ENCODE measurements at regions not wholly inside any gene's neighbourhood (a gene's known extent, or its start where the extent isn't known, plus 50 kb on each side); places are given as distances from the start of the nearest gene placed in this dataset.

- no peak overlapping the region for H3K27ac ChIP-seq (replicated peaks)
- no peak for DNase-seq (ENCODE audit: low read depth in 1 of 2, low spot score in 1 of 2)
- TF ChIP-seq GABPA (IDR thresholded peaks at IDR 0.05; ENCODE audit: low read depth) (no peak), POLR2AphosphoS5 (IDR thresholded peaks at IDR 0.05; ENCODE audit: low read depth) (no peak), SPI1 (IDR thresholded peaks at IDR 0.05; ENCODE audit: borderline replicate concordance, low read depth) (no peak), CTCF (IDR thresholded peaks at IDR 0.05; ENCODE audit: insufficient read depth, low read length) (no peak), REST (IDR thresholded peaks at IDR 0.05; ENCODE audit: insufficient replicate concordance, low read depth) (no peak)
These were observed 420.3 kb upstream of the PRICKLE1 start for GRCh38 chr12:43009846-43010240.

GRCh38 chr12:43008953-43009845 is 419.7 kb upstream of the PRICKLE1 start:
- no peak for TF ChIP-seq CTCF (IDR thresholded peaks at IDR 0.05; ENCODE audit: insufficient read depth, low read length)
- no peak for TF ChIP-seq GABPA (IDR thresholded peaks at IDR 0.05; ENCODE audit: low read depth)
- TF ChIP-seq SPI1 (IDR thresholded peaks at IDR 0.05; ENCODE audit: borderline replicate concordance, low read depth): no peak
- no peak for TF ChIP-seq REST (IDR thresholded peaks at IDR 0.05; ENCODE audit: insufficient replicate concordance, low read depth)
- TF ChIP-seq POLR2AphosphoS5 (IDR thresholded peaks at IDR 0.05; ENCODE audit: low read depth): no peak
- no peak for DNase-seq (ENCODE audit: low read depth in 1 of 2, low spot score in 1 of 2)
- Histone ChIP-seq H3K27me3 (ENCODE audit: insufficient read depth, poor library complexity, severe bottlenecking) (peaks cover 2% of the 10 kb centered on the region), H3K4me3 (replicated peaks; ENCODE audit: insufficient read depth, low read length) (no peak overlapping the region), H3K27ac (replicated peaks) (no peak overlapping the region)

More at GRCh38 chr12:43009846-43010240, 420.3 kb upstream of the PRICKLE1 start:
- H3K27me3 ChIP-seq (ENCODE audit: insufficient read depth, poor library complexity, severe bottlenecking): peaks cover 2% of the 10 kb centered on the region
- no peak overlapping the region for H3K4me3 ChIP-seq (replicated peaks; ENCODE audit: insufficient read depth, low read length)

GRCh38 chr12:43004908-43005307 is 415.4 kb upstream of the PRICKLE1 start:
- DNase-seq (ENCODE audit: low read depth in 1 of 2, low spot score in 1 of 2): no peak
- H3K27me3 ChIP-seq (ENCODE audit: insufficient read depth, poor library complexity, severe bottlenecking): peaks cover 2% of the 10 kb centered on the region
- H3K4me3 ChIP-seq (replicated peaks; ENCODE audit: insufficient read depth, low read length): no peak overlapping the region
- H3K27ac ChIP-seq (replicated peaks): no peak overlapping the region
- TF ChIP-seq GABPA (IDR thresholded peaks at IDR 0.05; ENCODE audit: low read depth): no peak
- no peak for TF ChIP-seq CTCF (IDR thresholded peaks at IDR 0.05; ENCODE audit: insufficient read depth, low read length)
- no peak for TF ChIP-seq REST (IDR thresholded peaks at IDR 0.05; ENCODE audit: insufficient replicate concordance, low read depth)

All from HL-60 (cell line).